ENCODE measurements at regions not wholly inside any gene's neighbourhood (a gene's known extent, or its start where the extent isn't known, plus 50 kb on each side); places are given as distances from the start of the nearest gene placed in this dataset.
A peak's percentile ranks its signal among the peaks of the same experiment; 100 is the strongest.

DNA sequence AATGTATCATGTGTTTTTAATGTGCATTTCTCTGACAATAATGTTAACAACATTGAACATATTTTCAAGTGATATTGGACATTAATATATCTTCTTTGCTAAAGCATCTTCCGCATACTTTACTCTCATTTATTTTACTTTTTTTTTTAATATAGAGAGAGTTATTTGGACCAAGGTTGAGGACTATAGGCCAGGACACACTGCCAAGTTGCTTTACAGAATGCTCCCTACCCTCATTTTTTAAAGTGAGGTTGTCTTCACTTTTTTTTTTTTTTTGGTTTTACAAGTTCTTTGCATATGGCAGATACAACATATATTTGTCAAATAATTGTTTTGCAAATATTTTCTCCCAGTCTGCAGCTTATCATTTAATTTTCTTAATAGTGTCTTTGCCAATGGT lies 201.8 kb downstream of the OSR1 start:
- no peak for DNase-seq (ENCODE audit: low read depth)
- TF ChIP-seq, protein P1, sequence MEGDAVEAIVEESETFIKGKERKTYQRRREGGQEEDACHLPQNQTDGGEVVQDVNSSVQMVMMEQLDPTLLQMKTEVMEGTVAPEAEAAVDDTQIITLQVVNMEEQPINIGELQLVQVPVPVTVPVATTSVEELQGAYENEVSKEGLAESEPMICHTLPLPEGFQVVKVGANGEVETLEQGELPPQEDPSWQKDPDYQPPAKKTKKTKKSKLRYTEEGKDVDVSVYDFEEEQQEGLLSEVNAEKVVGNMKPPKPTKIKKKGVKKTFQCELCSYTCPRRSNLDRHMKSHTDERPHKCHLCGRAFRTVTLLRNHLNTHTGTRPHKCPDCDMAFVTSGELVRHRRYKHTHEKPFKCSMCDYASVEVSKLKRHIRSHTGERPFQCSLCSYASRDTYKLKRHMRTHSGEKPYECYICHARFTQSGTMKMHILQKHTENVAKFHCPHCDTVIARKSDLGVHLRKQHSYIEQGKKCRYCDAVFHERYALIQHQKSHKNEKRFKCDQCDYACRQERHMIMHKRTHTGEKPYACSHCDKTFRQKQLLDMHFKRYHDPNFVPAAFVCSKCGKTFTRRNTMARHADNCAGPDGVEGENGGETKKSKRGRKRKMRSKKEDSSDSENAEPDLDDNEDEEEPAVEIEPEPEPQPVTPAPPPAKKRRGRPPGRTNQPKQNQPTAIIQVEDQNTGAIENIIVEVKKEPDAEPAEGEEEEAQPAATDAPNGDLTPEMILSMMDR (IDR thresholded peaks at IDR 0.05; ENCODE audit: insufficient read depth, low read depth, low read length, missing control alignments), result no peak
- no peak overlapping the region for H3K4me3 ChIP-seq (ENCODE audit: low read length)

DNA sequence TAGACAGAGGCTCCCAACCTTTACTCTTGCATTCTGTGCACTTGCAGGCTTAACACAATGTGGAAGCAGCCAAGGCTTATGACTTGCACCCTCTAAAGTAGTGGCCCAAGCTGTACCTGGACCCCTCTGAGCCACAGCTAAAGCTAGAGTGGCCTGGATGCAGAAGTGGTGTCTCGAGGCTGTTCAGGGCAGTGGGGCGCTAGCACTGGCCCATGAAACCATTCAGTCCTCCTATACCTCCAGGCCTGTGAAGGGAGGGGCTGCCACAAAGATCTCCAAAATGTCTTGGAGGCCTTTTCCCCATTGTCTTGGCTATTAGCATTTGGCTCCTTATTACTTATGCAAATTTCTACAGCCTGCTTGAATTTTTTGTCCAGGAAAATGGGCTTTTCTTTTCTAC lies 207.7 kb downstream of the OSR1 start:
- no peak overlapping the region for H3K4me3 ChIP-seq (ENCODE audit: low read length)
- TF ChIP-seq, protein P1 (IDR thresholded peaks at IDR 0.05; ENCODE audit: insufficient read depth, low read depth, low read length, missing control alignments), result no peak
- no peak for DNase-seq (ENCODE audit: low read depth)

DNA sequence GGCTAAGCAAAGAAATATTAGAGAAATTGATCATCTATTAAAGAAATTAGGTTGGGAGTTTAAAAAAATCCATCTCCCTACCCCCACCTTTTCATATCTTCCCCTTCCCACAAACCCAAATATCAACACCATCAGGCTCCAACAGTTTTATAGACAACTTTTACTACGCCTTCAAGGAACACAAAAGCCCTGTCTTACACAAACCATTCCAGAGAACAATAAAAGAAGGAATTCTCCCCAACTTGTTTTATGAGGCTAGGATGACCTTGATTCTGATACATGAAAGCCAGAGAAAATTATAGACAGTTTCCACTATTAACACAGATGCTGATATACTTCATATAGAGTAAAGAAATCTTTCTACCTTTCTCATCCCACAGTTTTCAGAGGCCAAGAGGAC lies 211.6 kb downstream of the OSR1 start:
- no peak for DNase-seq (ENCODE audit: low read depth)
- H3K4me3 ChIP-seq (ENCODE audit: low read length), result no peak overlapping the region
- TF ChIP-seq, protein P1 (IDR thresholded peaks at IDR 0.05; ENCODE audit: insufficient read depth, low read depth, low read length, missing control alignments), result no peak

DNA sequence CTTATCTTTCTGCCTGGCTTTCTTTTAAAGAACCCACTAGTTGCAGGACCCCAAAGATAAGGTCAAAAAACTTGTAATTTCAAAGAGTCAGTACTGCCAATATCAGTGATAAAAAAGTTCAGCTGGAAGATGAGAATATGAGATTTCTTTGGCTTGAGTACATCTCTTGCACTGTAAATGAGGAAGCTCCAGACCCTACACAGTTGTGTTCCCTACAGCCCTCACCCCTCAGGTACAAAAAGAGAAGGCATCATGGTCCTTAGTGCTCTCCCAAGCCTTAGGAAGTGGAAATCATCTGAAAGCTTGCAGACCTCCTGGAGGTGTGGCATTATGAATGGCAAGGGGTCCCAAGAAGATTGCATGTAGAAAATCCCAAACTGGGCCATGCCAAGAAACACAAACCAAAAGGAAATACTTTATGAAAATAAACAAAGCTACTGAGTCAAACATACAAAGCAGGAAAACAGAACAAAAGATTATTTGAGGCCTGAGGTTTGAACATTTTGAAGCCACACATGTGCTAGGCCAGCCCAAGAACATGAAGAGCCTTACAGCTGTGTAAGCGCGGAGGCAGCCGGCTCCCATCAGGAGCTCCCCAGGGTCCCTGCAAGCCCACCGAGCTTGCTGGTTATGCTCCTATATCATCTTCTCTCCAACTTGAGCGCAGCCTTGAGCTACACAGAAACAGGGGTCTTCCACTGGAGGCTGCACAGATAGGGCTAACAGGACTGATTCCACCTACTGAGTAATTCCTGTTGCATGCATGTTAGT lies 217.0 kb downstream of the OSR1 start:
- TF ChIP-seq, protein P1 (IDR thresholded peaks at IDR 0.05; ENCODE audit: insufficient read depth, low read depth, low read length, missing control alignments), result no peak

DNA sequence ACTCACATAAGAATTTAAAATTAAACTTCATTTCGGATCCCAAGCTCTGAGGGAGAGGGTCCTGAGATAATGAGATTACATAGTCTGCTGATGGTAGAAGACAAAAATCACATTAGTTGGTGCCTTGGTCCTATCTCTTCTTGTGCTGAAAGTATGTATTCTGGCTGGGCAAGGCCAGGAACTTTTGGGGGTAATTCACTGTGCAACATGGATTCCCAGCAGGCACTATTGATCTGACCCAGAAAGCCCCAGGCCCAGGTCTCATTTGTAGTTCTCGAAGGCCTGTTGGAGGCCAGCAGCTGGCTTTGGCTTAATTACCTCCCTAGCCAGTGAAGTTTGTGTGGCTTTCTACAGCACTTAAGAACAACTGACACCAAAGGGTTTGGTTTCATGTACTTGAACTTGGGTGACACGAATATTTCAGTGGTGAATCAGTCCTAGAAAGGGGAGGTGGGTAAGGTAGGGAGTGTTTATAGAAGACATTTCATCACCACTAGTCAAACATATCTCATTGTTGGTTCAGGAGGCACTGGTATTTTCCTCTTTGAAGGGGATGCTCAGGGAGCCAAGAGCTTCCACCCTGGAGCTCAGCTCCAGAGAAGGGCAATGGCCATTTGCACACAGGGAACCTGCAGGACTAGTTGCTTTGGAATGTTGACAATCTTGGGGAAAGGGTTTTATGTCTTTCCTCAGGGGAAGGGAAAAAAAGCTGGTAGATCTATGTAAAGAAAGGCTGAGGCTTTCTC lies 217.8 kb downstream of the OSR1 start:
- TF ChIP-seq, protein P1 (IDR thresholded peaks at IDR 0.05; ENCODE audit: insufficient read depth, low read depth, low read length, missing control alignments), result no peak

More for the DNA sequence above, 217.0 kb downstream of the OSR1 start:
- DNase-seq (ENCODE audit: low read depth), result no peak
- no peak overlapping the region for H3K4me3 ChIP-seq (ENCODE audit: low read length)

DNA sequence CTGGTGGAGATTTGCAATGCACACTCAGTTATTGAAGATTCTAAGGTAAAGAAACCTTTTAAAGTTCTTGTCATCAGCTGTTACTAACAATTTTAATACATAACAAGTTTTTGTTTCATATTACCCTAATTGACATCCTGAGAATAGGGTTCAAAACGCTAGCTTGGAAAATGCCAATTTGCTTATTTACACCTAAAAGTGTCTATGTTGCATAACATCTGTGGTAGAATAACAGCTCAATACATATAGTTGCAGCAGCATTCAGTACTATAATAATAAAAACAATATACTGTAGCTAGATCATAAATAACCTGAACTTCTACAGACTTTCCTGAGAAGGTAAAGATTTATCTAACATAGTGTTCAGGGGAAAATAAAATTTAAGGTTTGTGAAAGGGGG lies 219.0 kb downstream of the OSR1 start:
- no peak for DNase-seq (ENCODE audit: low read depth)
- TF ChIP-seq, protein P1 (IDR thresholded peaks at IDR 0.05; ENCODE audit: insufficient read depth, low read depth, low read length, missing control alignments), result no peak
- no peak overlapping the region for H3K4me3 ChIP-seq (ENCODE audit: low read length)

More for the DNA sequence above, 217.8 kb downstream of the OSR1 start:
- no peak overlapping the region for H3K4me3 ChIP-seq (ENCODE audit: low read length)
- DNase-seq (ENCODE audit: low read depth), result peak; percentile 86
